ENCODE measurements at regions not wholly inside any gene's neighbourhood (a gene's known extent, or its start where the extent isn't known, plus 50 kb on each side); places are given as distances from the start of the nearest gene placed in this dataset.
"Not testable (repeated sequence)": the region's sequence is repeated elsewhere in the genome, so short reads cannot be mapped to it uniquely, and the experiment has no call there.

- no peak for DNase-seq
Measured at GRCh38 chr5:62960781-62961180, 382.2 kb downstream of the LRRC70 start.

GRCh38 chr5:62956597-62956996, 378.0 kb downstream of the LRRC70 start:
- no peak for DNase-seq

- DNase-seq: no peak
Measured at GRCh38 chr5:62954578-62954977, 376.0 kb downstream of the LRRC70 start.

DNA sequence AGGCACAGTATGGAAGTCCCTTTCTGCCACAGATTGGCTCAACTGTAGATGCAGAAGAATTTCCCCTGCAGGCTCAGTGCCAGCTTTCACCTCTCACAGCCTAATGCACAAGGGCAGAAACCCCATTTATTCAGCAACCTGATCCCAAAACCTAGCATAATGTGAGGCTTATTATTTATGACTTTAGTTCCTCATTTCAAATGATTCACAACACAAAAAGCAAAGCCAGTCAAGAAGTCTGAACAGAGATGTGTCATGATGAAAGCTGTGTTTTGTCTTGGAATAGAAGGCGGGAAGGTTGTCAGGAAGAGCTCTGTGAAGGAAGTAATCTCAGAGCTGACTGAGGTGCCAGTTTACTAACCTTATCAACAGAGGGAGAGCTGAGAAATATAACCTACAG, 369.7 kb downstream of the LRRC70 start:
- no peak for DNase-seq

DNA sequence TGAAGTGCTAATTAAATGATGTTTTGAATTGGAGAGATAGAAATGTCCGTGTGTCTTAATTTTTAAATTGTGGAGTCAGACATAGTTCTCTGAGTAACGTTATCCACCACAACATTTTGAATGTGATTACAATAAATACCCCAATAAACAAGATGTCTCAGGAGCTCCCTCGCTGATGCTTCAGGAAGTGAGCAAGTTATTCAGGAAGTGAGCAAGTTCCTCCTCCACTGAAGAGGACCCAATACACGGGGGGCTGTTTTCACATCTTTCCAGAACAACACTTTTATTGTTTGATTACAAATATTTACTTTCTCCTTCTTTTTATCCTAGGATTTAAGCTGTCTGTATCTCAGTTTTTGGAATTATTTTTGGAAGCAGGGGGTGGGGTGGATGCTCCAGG, 363.8 kb downstream of the LRRC70 start:
- no peak for DNase-seq

DNA sequence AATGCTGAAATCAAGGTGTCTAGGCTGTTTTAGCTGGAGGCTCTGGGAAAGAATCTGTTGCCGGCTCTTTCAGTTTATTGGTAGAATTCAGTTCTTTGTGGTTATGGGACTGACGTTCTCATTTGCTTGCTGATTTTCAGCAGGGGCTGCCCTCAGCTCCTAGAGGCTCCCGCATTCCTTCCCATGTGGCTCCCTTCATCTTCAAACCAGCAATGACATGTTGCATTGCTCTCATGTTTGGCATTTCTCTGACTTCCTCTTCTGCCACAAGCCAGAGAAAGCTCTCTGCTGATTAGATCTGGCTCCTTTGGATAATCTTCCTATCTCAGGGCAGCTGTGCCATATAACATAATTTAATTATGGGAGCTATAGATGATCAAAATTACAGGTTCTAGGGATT, 360.3 kb downstream of the LRRC70 start:
- DNase-seq: no peak

- no peak for DNase-seq
Measured at GRCh38 chr5:62937661-62938558, 359.3 kb downstream of the LRRC70 start.

DNA sequence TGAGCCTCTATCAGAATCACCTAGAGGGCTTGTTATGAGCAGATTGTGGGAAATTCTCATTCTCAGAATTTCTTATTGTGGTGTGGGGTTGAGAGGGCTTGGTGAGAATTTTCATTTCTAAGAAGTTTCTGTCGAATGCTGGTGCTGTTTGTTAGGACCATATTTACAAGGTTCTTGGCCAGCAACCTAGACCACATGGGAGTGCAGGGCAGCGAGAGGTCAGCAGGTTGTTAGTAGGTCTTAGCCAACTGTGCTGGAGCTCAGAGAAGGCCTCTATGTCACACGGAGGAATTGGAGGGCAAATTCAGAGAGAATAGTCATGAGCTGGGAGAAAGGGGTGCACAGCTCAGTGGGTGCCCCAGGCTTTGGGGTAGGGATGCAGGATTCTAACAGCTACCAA, 357.0 kb downstream of the LRRC70 start:
- DNase-seq: no peak

DNA sequence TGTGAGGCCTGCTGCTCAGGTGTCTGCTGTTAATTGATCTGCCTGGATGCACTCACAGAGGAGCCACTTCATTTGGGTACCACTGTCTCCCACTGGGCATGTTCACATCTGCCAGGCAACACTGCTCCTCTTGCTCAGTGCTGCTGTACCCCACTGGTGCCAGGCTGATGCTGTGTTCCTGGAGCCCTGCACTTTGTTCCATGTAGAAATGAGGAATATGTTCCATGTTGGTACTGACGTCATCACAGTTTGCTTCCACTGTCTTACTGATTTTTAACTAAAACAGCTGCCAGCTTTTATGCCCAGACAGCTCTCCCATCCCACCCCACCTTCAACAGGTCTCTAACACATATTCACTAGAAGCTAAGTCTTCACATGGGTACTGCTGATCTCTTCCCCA, 355.7 kb downstream of the LRRC70 start:
- DNase-seq: no peak

- DNase-seq: no peak
Measured at GRCh38 chr5:62933261-62933660, 354.6 kb downstream of the LRRC70 start.

DNA sequence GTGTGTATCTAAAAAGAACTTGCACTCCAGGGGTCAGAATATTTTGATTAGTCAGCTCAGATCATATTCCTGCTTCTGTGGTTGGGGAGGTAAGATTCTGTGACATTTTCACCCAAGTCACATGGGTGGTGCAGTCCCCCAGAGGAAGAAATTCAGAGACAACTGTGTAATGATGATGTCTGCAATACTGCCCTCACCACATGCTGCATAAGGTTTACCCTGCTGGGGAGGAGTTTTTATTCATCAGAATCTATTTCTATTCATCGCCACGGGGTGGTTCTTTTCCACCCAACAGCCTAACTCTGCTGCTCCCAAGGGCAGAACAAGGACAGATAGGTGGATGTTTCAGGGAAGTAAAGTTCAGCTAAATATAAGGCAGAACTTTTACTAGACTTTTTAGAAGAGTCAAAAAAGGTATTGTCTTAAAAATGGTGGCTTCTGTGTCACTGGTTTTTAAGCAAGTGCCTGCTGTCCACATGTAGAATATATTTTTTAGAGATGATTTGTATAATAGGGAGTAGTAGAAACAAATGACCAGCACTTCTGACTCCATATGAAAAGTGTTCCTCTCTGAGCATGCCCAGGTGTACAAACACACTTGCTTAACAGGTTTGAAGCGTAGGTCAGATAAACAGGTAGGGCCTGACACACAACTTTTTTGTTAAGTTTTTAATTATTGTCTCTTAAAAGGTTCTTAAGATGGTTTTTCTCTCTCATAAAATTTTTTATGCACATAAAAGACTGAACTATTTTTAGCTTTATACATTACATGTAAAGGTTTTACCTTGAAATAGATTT, 352.7 kb downstream of the LRRC70 start:
- DNase-seq: no peak

DNA sequence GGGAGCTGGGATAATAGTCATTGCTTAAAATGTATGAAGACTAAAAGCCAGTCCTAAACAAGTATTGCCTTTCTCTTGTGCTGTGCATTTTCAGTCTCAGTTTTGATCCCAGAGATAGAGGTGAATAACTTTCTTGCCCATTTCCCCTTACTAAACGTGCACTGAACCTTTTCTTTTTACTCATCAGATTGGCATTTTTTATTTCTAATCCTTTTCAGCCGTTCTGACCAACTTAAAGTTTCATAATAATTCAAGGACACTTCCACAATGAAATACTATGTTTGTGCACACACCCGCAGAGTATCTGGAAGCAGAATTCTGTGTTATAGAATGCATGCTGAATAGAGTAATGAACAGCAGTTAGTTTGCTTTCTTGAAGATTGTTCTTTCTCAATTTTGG, 343.6 kb downstream of the LRRC70 start:
- DNase-seq: no peak

- no peak for DNase-seq
Measured at GRCh38 chr5:62920856-62921255, 342.2 kb downstream of the LRRC70 start.

- DNase-seq: no peak
Measured at GRCh38 chr5:62909326-62909725, 330.7 kb downstream of the LRRC70 start.

GRCh38 chr5:62902126-62902525, 323.5 kb downstream of the LRRC70 start:
- no peak for DNase-seq

DNA sequence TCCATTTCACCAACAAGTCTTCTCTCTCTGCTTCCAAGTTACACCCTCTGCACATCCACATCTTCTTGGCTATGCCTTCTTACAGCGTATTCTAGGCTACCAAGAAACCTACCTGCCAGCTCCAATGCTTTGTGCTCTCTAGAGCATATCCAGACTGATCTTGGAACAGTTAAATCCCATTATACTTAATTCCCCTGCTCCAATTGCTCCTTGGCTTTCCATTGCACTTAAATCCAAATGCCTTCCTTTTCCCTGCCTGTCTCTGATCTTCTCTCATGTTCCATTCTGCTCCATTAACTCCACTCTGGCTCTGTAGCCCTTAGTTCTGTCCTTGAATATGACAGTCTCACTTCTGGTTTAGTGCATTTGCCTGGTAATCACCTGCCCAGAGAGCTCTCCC, 322.4 kb downstream of the LRRC70 start:
- DNase-seq: no peak

DNA sequence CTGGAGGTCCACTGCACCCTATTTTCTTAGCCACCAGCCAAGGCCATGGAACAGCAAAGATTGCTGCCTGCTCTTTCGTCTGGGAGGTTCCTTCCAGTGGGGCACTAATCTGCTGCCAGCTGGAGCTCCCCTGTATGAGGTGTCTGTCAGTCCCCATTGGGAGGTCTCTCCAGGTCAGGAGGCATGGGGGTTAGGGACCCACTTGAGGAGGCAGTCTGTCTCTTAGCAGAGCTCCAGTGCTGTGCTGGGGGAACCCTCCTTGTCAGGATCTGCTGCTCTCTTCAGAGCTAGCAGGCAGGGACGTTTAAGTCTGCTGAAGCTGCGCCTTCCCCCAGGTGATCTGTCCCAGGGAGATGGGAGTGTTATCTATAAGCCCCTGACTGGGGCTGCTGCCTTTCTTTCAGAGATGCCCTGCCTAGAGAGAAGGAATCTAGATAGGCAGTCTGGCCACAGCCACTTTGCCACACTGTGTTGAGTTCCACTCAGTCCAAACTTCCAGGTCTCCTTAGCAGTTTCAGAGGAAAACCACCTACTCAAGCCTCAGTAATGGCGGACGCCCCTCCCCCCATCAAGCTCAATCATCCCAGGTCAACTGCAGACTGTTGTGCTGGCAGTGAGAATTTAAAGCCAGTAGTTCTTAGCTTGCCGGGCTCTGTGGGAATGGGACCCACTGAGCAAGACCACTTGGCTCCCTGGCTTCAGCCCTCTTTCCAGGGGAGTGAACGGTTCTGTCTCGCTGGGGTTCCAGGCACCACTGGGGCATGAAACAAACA, 317.7 kb downstream of the LRRC70 start:
- no peak for DNase-seq

GRCh38 chr5:62886603-62887315, 308.1 kb downstream of the LRRC70 start:
- no peak for DNase-seq

GRCh38 chr5:62837330-62837729, 258.7 kb downstream of the LRRC70 start:
- DNase-seq: not testable (repeated sequence)

- DNase-seq: no peak
Measured at GRCh38 chr5:62829604-62829986, 251.0 kb downstream of the LRRC70 start.

DNA sequence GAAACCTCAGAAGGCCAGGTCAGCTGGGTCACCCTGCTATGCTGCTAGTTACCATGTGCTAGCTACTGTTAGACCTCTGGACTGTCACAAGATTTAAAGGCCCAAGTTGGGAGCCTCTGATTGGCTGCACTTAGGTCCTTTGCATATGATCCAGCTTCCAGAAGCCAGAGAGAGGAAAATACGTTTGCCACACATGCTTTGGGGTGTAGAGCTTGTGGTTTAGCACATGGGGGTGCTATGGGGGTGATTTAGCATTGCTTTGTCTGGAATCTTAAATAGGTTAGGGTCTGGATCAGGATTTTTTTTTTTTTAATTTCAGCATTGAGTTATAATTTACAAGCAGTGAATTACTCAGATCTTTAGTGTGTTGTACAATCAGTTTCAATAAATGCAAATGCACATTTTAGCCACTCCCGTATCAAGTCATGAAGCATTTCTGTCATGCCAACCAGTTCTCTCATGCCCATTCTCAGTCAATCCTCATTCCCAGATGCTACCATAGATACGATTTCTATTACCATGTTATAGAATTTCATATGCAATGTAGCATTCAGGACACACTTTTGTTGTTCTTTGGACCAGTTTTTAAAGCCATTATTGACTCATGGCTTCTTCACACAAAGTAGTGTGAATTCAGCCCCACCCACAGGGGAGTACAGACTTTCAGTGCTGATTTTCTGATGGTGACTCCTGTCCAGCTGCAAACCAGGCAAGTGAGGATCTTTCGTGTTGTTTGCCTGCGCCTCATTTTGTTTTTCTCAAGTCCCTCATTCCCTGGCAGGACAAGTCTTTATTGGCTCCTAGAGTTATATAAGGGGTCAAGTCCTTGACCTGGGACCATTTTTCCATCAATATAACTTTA, 250.4 kb downstream of the LRRC70 start:
- DNase-seq: no peak
